Endodermal cell (in vitro differentiated cells): ENCODE measurements at regions not wholly inside any gene's neighbourhood (a gene's known extent, or its start where the extent isn't known, plus 50 kb on each side); places are given as distances from the start of the nearest gene placed in this dataset.

ENCODE experiments used
- DNase-seq: peaks from one replicate; pipeline ENCODE4 v3.0.0-alpha.2; 2017
- H3K27ac ChIP-seq: 2 replicates; pipeline ENCODE4 v1.5.1; 2013; ENCODE audit warnings: mild to moderate bottlenecking, low read depth, low read length, moderate library complexity
- H3K27me3 ChIP-seq: 2 replicates; pipeline ENCODE4 v1.6.1; 2013; ENCODE audit warnings: mild to moderate bottlenecking, low read length, moderate library complexity; ENCODE audit not compliant: insufficient read depth, control insufficient read depth, poor library complexity, severe bottlenecking
- H3K36me3 ChIP-seq: 2 replicates; pipeline ENCODE4 v1.7.0; 2013; ENCODE audit warnings: mild to moderate bottlenecking, low read length, moderate library complexity; ENCODE audit not compliant: control insufficient read depth, insufficient read depth
- H3K4me1 ChIP-seq: one replicate; pipeline ENCODE4 v1.7.0; 2013; ENCODE audit warnings: low read length; ENCODE audit not compliant: control insufficient read depth, insufficient read depth
- H3K4me3 ChIP-seq: 2 replicates; pipeline ENCODE4 v1.5.1; 2013; ENCODE audit warnings: mild to moderate bottlenecking, low read length, moderate library complexity
- H3K9ac ChIP-seq: 2 replicates; pipeline ENCODE4 v1.6.1; 2013; ENCODE audit warnings: mild to moderate bottlenecking, low read length, moderate library complexity; ENCODE audit not compliant: poor library complexity, severe bottlenecking; ENCODE audit errors: extremely low read depth
- H3K9me3 ChIP-seq: 2 replicates; pipeline ENCODE4 v1.6.1; 2013; ENCODE audit warnings: mild to moderate bottlenecking, low read length, moderate library complexity; ENCODE audit not compliant: control insufficient read depth
- H3K27ac Mint-ChIP-seq: 2 replicates; pipeline ENCODE4 v1.8.0; 2020; ENCODE audit warnings: mixed read lengths
- H3K27me3 Mint-ChIP-seq: 2 replicates; pipeline ENCODE4 v1.8.0; 2021; ENCODE audit warnings: mild to moderate bottlenecking, mixed read lengths; ENCODE audit not compliant: insufficient read depth
- H3K36me3 Mint-ChIP-seq: 2 replicates; pipeline ENCODE4 v1.8.0; 2020; ENCODE audit warnings: low read depth, mixed read lengths
- H3K4me1 Mint-ChIP-seq: 2 replicates; pipeline ENCODE4 v1.8.0; 2020; ENCODE audit warnings: mixed read lengths
- H3K4me3 Mint-ChIP-seq: 2 replicates; pipeline ENCODE4 v1.8.0; 2020; ENCODE audit warnings: mild to moderate bottlenecking, moderate library complexity, mixed read lengths
- H3K9me3 Mint-ChIP-seq: 2 replicates; pipeline ENCODE4 v1.8.0; 2020; ENCODE audit warnings: mild to moderate bottlenecking, mixed read lengths
- WGBS, 2 experiments: methylation state at CpG; one replicate each; pipeline versions ENCODE4 v1.1.5 to v1.1.7; 2013; ENCODE audit warnings: missing lambda C conversion rate in 2 of 2, mixed read lengths in 1 of 2; ENCODE audit not compliant: insufficient coverage in 1 of 2, insufficient read length in 1 of 2; 5-methylcytosine and 5-hydroxymethylcytosine counted together
- TF ChIP-seq, protein P1 (sequence below): fragments of 200-600 bp; sonication (generic); conservative IDR thresholded peaks from 2 replicates; pipeline ENCODE4 v1.5.0; 2021; ENCODE audit warnings: antibody characterized with exemption, mild to moderate bottlenecking

DNA sequence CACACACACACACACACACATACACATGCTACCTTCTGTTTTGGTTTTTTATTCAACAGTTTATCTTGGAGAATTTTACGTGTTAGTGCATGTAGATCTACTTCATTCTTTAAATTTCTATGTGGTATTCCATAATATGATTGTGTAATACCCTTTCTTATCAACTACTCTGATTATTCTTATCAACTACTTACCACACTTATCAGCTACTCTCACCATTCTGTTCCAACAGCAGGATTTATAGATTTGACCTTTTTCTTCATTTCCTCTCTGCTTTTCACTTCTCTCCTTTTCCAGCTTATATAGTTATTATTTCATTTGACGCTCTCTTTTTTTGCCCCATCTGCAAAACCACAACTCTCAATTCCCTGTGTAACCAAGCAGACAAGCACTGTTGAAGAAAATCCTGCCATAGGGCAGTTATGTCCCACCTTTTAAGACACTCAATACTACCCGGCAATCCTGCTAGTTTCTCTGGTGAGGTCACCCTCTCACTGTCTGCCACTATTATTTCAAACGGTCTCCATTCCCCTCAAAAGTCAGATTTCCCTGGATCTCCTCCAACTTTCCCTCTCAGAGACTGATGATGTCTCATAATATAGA is 56.9 kb upstream of the SATB1 start:
- H3K27ac ChIP-seq: no peak overlapping the region
- peaks cover 4% of the 10 kb centered on the region for H3K4me1 ChIP-seq
- H3K9ac ChIP-seq: no peak overlapping the region
- TF ChIP-seq, protein P1, sequence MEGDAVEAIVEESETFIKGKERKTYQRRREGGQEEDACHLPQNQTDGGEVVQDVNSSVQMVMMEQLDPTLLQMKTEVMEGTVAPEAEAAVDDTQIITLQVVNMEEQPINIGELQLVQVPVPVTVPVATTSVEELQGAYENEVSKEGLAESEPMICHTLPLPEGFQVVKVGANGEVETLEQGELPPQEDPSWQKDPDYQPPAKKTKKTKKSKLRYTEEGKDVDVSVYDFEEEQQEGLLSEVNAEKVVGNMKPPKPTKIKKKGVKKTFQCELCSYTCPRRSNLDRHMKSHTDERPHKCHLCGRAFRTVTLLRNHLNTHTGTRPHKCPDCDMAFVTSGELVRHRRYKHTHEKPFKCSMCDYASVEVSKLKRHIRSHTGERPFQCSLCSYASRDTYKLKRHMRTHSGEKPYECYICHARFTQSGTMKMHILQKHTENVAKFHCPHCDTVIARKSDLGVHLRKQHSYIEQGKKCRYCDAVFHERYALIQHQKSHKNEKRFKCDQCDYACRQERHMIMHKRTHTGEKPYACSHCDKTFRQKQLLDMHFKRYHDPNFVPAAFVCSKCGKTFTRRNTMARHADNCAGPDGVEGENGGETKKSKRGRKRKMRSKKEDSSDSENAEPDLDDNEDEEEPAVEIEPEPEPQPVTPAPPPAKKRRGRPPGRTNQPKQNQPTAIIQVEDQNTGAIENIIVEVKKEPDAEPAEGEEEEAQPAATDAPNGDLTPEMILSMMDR: no peak
- no peak overlapping the region for H3K27ac Mint-ChIP-seq
- H3K36me3 ChIP-seq: no peaks in the 10 kb centered on the region
- H3K36me3 Mint-ChIP-seq: no peaks in the 10 kb centered on the region
- H3K27me3 ChIP-seq: no peaks in the 10 kb centered on the region
- no peak for DNase-seq
- no peaks in the 10 kb centered on the region for H3K27me3 Mint-ChIP-seq
- peaks cover 8% of the 10 kb centered on the region for H3K4me1 Mint-ChIP-seq
- H3K4me3 Mint-ChIP-seq: no peak overlapping the region
- no peaks in the 10 kb centered on the region for H3K9me3 ChIP-seq
- peaks cover 4% of the 10 kb centered on the region for H3K9me3 Mint-ChIP-seq
- 61 to 65% methylated on average over 3 of the region's 4 CpGs for WGBS, 2 experiments
- H3K4me3 ChIP-seq: no peak overlapping the region

DNA sequence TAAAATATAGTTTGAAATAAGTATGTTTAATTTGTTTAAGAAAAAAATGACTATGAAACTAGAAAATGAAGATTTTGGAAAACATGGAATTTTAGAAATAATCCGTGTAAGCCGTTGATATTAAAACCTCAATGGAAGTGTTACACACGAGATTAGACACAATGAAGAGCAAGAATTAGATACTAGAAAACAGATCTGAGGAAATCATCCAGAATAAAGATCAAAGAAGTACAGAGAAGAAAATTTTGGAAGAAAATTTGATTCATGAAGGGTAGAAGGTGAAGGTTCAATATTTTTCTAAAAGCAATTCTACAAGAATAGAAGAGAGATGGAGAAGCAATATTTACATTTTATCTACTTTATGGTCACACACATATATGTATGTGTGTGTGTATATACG is 52.5 kb upstream of the SATB1 start:
- Histone ChIP-seq H3K27ac (no peak overlapping the region), H3K4me3 (no peak overlapping the region), H3K27me3 (no peaks in the 10 kb centered on the region), H3K4me1 (peaks cover 4% of the 10 kb centered on the region), H3K9me3 (no peaks in the 10 kb centered on the region), H3K9ac (no peak overlapping the region), H3K36me3 (no peaks in the 10 kb centered on the region)
- Mint-ChIP-seq H3K27me3 (no peaks in the 10 kb centered on the region), H3K4me3 (no peak overlapping the region), H3K9me3 (no peaks in the 10 kb centered on the region), H3K36me3 (no peaks in the 10 kb centered on the region), H3K27ac (no peak overlapping the region), H3K4me1 (peaks cover 8% of the 10 kb centered on the region)
- 30 to 38% methylated on average over 3 of the region's 4 CpGs for WGBS, 2 experiments
- TF ChIP-seq, protein P1: no peak
- DNase-seq: no peak
